Transverse colon (tissue), 4 donors: ENCODE measurements at regions not wholly inside any gene's neighbourhood (a gene's known extent, or its start where the extent isn't known, plus 50 kb on each side); places are given as distances from the start of the nearest gene placed in this dataset.

Experiments
- DNase-seq: peaks from one replicate; pipeline ENCODE4 v3.0.0-alpha.2; 2019
- H3K27ac ChIP-seq, 4 donors: fragments of 200-600 bp; sonication (generic); 2 replicates each; pipeline ENCODE4 v1.5.1; 2016 to 2018; ENCODE audit warnings: inconsistent platforms in 4 of 4
- H3K27me3 ChIP-seq: fragments of 200-600 bp; sonication (generic); 2 replicates; pipeline ENCODE4 v1.5.1; 2017; ENCODE audit warnings: inconsistent platforms
- H3K36me3 ChIP-seq, 4 donors: fragments of 200-600 bp; sonication (generic); 2 replicates each; pipeline ENCODE4 v1.5.1; 2017 to 2019; ENCODE audit warnings: inconsistent platforms in 4 of 4
- H3K4me1 ChIP-seq, 4 donors: fragments of 200-600 bp; sonication (generic); 2 replicates each; pipeline ENCODE4 v1.5.1; 2017 to 2020; ENCODE audit warnings: inconsistent platforms in 4 of 4
- H3K4me3 ChIP-seq, 4 donors: fragments of 200-600 bp; sonication (generic); 1 replicate in 1 of 4; 2 replicates in 3 of 4; pipeline versions ENCODE4 v1.5.1 to v1.6.1; 2017 to 2019; ENCODE audit warnings: inconsistent platforms in 4 of 4
- H3K9me3 ChIP-seq, 2 donors: fragments of 200-600 bp; sonication (generic); 2 replicates each; pipeline ENCODE4 v1.5.1; 2017 to 2019; ENCODE audit warnings: inconsistent platforms in 2 of 2
- EP300 ChIP-seq: sonication (generic); formaldehyde crosslinking; IDR thresholded peaks from one replicate; pipeline ENCODE4 v1.6.1; 2017; ENCODE audit warnings: antibody characterized with exemption, low read depth
- POLR2A ChIP-seq: fragments of 450-650 bp; IDR thresholded peaks from one replicate; pipeline ENCODE4 v1.6.1; 2016; ENCODE audit warnings: antibody characterized with exemption, mild to moderate bottlenecking, moderate library complexity
- POLR2AphosphoS5 ChIP-seq, 3 donors: sonication (generic); formaldehyde crosslinking; IDR thresholded peaks; one replicate each; pipeline ENCODE4 v1.6.1; 2016; ENCODE audit warnings: antibody characterized with exemption in 3 of 3
- WGBS, 2 donors: methylation state at CpG; one replicate each; pipeline ENCODE4 v1.1.5; 2018; ENCODE audit warnings: low coverage in 1 of 2; 5-methylcytosine and 5-hydroxymethylcytosine counted together
- in situ Hi-C, 4 donors: fragments of 200-750 bp; cut with MboI; loops; one replicate each; pipeline versions ENCODE4 v1.15.0 to v1.15.1; 2017; ENCODE audit warnings: low sequenced_read_pairs in 3 of 4, low pct_ligation_motif_present in 1 of 4, low pct_unique_long_range_greater_than_20kb in 1 of 4
- intact Hi-C: fragments of 100-400 bp; cut with DNase I; formaldehyde crosslinking; loops from one replicate; pipeline ENCODE4 v1.15.1; 2023; ENCODE audit warnings: low total_unique reads
- TF ChIP-seq, protein P1 (sequence below), 5 experiments: fragments of 200-600 bp in 3 of 5; fragments of 450-650 bp in 2 of 5; sonication (generic) in 3 of 5; IDR thresholded peaks; 1 replicate in 2 of 5; 2 replicates in 3 of 5; pipeline ENCODE4 v1.5.1; 2016 to 2017; ENCODE audit warnings: antibody characterized with exemption in 5 of 5, inconsistent platforms in 3 of 5, mild to moderate bottlenecking in 2 of 5, moderate library complexity in 1 of 5

DNA sequence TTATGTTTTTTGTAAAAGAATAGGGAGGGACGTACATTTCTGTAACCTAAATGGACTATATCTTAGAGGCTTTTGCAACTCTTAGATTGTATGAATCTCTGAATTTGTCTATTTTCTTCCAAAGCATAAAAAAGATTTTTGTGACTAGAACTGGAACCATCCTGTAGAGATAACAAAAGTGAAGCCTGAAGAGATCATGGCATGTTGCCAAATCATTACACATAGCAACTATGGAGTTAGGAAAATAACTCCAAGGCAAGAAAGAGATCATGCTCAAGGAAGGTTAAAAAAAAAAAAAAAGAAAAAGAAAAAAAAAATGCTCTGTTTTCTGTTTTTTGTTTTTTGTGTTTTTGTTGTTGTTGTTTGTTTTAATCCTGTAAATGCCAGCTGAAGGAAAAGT is 567.7 kb upstream of the ZWINT start:
- no peaks in the 10 kb centered on the region for H3K4me1 ChIP-seq
- H3K27ac ChIP-seq: no peak overlapping the region
- H3K27me3 ChIP-seq: no peaks in the 10 kb centered on the region
- DNase-seq: no peak
- no peaks in the 10 kb centered on the region for H3K36me3 ChIP-seq
- no peak overlapping the region for H3K4me3 ChIP-seq
- WGBS, 2 donors: 78% methylated on average over 1 of the region's 1 CpG
- in situ Hi-C loops: no loop called here
- intact Hi-C loops: no loop called here
- peaks cover 0 to 3% of the 10 kb centered on the region in 2 donors for H3K9me3 ChIP-seq
- TF ChIP-seq POLR2AphosphoS5 (IDR thresholded peaks at IDR 0.05) (no peak), EP300 (no peak), POLR2A (no peak)
- TF ChIP-seq, protein P1, sequence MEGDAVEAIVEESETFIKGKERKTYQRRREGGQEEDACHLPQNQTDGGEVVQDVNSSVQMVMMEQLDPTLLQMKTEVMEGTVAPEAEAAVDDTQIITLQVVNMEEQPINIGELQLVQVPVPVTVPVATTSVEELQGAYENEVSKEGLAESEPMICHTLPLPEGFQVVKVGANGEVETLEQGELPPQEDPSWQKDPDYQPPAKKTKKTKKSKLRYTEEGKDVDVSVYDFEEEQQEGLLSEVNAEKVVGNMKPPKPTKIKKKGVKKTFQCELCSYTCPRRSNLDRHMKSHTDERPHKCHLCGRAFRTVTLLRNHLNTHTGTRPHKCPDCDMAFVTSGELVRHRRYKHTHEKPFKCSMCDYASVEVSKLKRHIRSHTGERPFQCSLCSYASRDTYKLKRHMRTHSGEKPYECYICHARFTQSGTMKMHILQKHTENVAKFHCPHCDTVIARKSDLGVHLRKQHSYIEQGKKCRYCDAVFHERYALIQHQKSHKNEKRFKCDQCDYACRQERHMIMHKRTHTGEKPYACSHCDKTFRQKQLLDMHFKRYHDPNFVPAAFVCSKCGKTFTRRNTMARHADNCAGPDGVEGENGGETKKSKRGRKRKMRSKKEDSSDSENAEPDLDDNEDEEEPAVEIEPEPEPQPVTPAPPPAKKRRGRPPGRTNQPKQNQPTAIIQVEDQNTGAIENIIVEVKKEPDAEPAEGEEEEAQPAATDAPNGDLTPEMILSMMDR (IDR thresholded peaks at IDR 0.05): no peak

DNA sequence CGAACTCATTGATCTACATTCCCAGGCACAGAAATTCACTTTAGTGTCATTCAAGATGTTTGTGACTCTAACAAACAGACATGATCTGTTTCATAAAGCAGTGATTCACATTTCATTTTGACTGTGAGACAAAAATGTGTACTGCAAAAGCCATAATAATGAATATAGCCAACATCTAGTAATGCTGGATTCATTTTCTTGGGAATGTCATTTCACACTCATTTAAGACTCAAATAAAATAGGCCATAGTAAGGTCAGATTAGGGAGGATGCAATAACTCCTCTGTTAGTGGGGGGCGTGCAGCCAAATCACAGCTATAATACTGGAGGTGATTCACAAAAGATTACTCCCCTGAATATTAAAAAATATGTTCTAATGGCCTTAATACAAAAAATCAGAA is 566.6 kb upstream of the ZWINT start:
- 55 to 81% methylated on average over 2 of the region's 2 CpGs for WGBS, 2 donors
- Histone ChIP-seq H3K4me3 (no peak overlapping the region), H3K27ac (no peak overlapping the region), H3K36me3 (no peaks in the 10 kb centered on the region), H3K27me3 (no peaks in the 10 kb centered on the region), H3K9me3 (peaks cover 0 to 3% of the 10 kb centered on the region in 2 donors), H3K4me1 (no peaks in the 10 kb centered on the region)
- intact Hi-C loops (no loop called here), in situ Hi-C loops (no loop called here)
- DNase-seq: no peak
- no peak for TF ChIP-seq POLR2AphosphoS5 (IDR thresholded peaks at IDR 0.05)
- TF ChIP-seq EP300: no peak
- TF ChIP-seq, protein P1 (IDR thresholded peaks at IDR 0.05): no peak
- TF ChIP-seq POLR2A: no peak

DNA sequence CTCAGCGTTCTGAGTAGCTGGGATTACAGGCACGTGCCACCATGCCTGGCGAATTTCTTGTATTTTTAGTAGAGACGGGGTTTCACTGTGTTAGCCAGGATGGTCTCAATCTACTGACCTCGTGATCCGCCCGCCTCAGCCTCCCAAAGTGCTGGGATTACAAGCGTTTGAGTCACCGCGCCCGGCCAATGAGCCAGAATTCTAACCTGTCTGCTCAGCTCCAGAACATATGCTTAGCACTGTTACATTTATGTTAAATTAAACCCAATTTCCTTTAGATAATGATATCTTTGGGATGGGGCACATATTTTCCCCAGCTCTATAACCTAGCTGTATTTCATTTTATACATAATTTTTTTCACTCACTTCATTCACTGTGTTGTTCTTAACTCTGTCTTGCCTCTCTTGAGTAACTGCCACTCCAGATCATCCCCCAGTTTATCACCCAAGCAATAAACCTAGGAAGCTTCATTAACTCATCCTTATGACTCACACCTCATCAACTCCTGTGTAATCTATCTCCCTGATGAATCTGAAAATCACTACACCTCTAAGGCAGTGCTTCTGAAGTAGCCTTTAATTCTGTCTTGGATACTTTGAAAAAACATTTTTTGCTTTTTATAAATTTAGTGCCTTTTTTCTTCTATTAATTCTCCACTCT is 559.7 kb upstream of the ZWINT start:
- no peaks in the 10 kb centered on the region for H3K36me3 ChIP-seq
- H3K4me3 ChIP-seq: no peak overlapping the region
- in situ Hi-C loops: no loop called here
- DNase-seq: no peak
- no peaks in the 10 kb centered on the region for H3K4me1 ChIP-seq
- intact Hi-C loops: no loop called here
- H3K27ac ChIP-seq: no peak overlapping the region
- 88 to 94% methylated on average over 3 to 11 of the region's 11 CpGs for WGBS, 2 donors
- TF ChIP-seq, protein P1 (IDR thresholded peaks at IDR 0.05): no peak
- no peak for TF ChIP-seq EP300
- TF ChIP-seq POLR2AphosphoS5 (IDR thresholded peaks at IDR 0.05): no peak
- no peak for TF ChIP-seq POLR2A
- H3K9me3 ChIP-seq: peaks cover 0 to 3% of the 10 kb centered on the region in 2 donors
- H3K27me3 ChIP-seq: no peaks in the 10 kb centered on the region

DNA sequence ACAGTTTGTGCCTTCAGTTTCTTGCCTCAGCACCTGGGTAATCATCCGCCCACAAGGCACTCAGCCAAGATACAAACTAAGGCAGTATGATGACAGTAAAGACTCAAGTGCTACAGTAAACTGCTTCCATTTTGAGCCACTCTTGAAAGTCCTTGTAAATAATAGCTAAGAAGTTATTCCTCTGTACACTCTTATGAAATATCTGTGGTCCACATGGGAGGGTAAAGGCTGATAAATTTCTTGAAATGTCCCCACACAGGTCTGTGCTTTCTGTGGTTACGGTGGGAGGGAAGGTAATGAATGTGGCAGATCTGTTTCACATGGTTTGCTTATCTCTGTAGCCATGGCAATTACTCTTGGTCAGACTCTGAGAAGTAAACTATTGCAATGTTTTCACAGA is 551.0 kb upstream of the ZWINT start:
- no peak overlapping the region for H3K27ac ChIP-seq
- no peak for DNase-seq
- TF ChIP-seq, protein P1 (IDR thresholded peaks at IDR 0.05): no peak
- no peak for TF ChIP-seq POLR2AphosphoS5 (IDR thresholded peaks at IDR 0.05)
- no peak for TF ChIP-seq EP300
- no peak for TF ChIP-seq POLR2A
- H3K4me1 ChIP-seq: no peaks in the 10 kb centered on the region
- in situ Hi-C loops: no loop called here
- WGBS, 2 donors: 51 to 76% methylated on average over 2 of the region's 2 CpGs
- H3K27me3 ChIP-seq: no peaks in the 10 kb centered on the region
- H3K4me3 ChIP-seq: no peak overlapping the region
- no peaks in the 10 kb centered on the region for H3K36me3 ChIP-seq
- no peaks in the 10 kb centered on the region for H3K9me3 ChIP-seq
- intact Hi-C loops: no loop called here
